Tibial nerve (tissue), 4 donors: ENCODE measurements at regions not wholly inside any gene's neighbourhood (a gene's known extent, or its start where the extent isn't known, plus 50 kb on each side); places are given as distances from the start of the nearest gene placed in this dataset.
"Not testable (repeated sequence)": the region's sequence is repeated elsewhere in the genome, so short reads cannot be mapped to it uniquely, and the experiment has no call there.

Experiments used
- CTCF ChIP-seq, 5 experiments: fragments of 200-600 bp in 3 of 5; fragments of 450-650 bp in 2 of 5; sonication (generic) in 3 of 5; IDR thresholded peaks; one replicate each; pipeline ENCODE4 v1.5.1; 2016 to 2019; ENCODE audit warnings: antibody characterized with exemption in 5 of 5, mild to moderate bottlenecking in 3 of 5, moderate library complexity in 2 of 5
- EP300 ChIP-seq, 2 donors: sonication (generic); formaldehyde crosslinking; IDR thresholded peaks; one replicate each; pipeline ENCODE4 v1.6.1; 2017; ENCODE audit warnings: antibody characterized with exemption in 2 of 2, mild to moderate bottlenecking in 1 of 2

GRCh38 chr7:140271643-140271968, 94.8 kb upstream of the KDM7A start:
- TF ChIP-seq EP300, CTCF (IDR thresholded peaks at IDR 0.05): not testable (repeated sequence)
